B cell (primary cell): ENCODE measurements at regions not wholly inside any gene's neighbourhood (a gene's known extent, or its start where the extent isn't known, plus 50 kb on each side); places are given as distances from the start of the nearest gene placed in this dataset.
A peak's percentile ranks its signal among the peaks of the same experiment; 100 is the strongest.

Experiments used
- ATAC-seq: fragments of 200-7000 bp; cut with Tn5 transposase; one replicate; pipeline ENCODE4 v1.10.0; 2021; ENCODE audit warnings: low read depth, mild to moderate bottlenecking, moderate number of reproducible peaks, moderate library complexity
- CTCF ChIA-PET: fragments of 350-600 bp; sonication (Branson Sonifier 250); formaldehyde crosslinking; loops from one replicate; lab custom pipeline; 2021; ENCODE audit warnings: antibody characterized with exemption, inconsistent platforms; lab: Charles Lee
- POLR2A ChIA-PET: fragments of 350-600 bp; sonication (Branson Sonifier 250); formaldehyde crosslinking; loops from one replicate; lab custom pipeline; 2021; ENCODE audit warnings: antibody characterized with exemption; lab: Charles Lee
- DNase-seq: peaks from one replicate; pipeline ENCODE4 v3.0.0; 2013
- H2AFZ ChIP-seq: 2 replicates; pipeline ENCODE4 v1.6.1; 2012; ENCODE audit warnings: mild to moderate bottlenecking, low read depth, low read length; ENCODE audit not compliant: insufficient read depth, poor library complexity, severe bottlenecking
- H3K27ac ChIP-seq, 2 donors: 1 replicate in 1 of 2; 2 replicates in 1 of 2; pipeline ENCODE4 v1.5.1; 2012 to 2013; ENCODE audit warnings: low read length in 2 of 2, mild to moderate bottlenecking in 2 of 2, moderate library complexity in 1 of 2
- H3K27me3 ChIP-seq, 4 experiments: fragments of 200-600 bp in 1 of 4; sonication (generic) in 1 of 4; replicated peaks in 1 of 4; 1 replicate in 2 of 4; 2 replicates in 2 of 4; pipeline versions ENCODE4 v1.6.1 to v1.7.0; 2013 to 2016; ENCODE audit warnings: low read length in 3 of 4, mild to moderate bottlenecking in 2 of 4, mixed read lengths in 1 of 4, moderate library complexity in 1 of 4; ENCODE audit not compliant: insufficient read depth in 4 of 4, control insufficient read depth in 3 of 4; ENCODE audit errors: control extremely low read depth in 1 of 4
- H3K36me3 ChIP-seq, 2 experiments: replicated peaks in 1 of 2; 1 replicate in 1 of 2; 2 replicates in 1 of 2; pipeline versions ENCODE4 v1.6.1 to v1.7.1; 2013; ENCODE audit warnings: low read length in 1 of 2; ENCODE audit not compliant: insufficient read depth in 2 of 2, control insufficient read depth in 1 of 2; ENCODE audit errors: control extremely low read depth in 1 of 2, extremely low read depth in 1 of 2
- H3K4me1 ChIP-seq, 2 donors: fragments of 200-600 bp in 1 of 2; sonication (generic) in 1 of 2; 1 replicate in 1 of 2; 2 replicates in 1 of 2; pipeline versions ENCODE4 v1.5.1 to v1.6.1; 2013 to 2017; ENCODE audit warnings: low read length in 2 of 2; ENCODE audit not compliant: control insufficient read depth in 2 of 2, insufficient read depth in 2 of 2
- H3K4me2 ChIP-seq: replicated peaks from 2 replicates; pipeline ENCODE3; 2012; ENCODE audit warnings: mild to moderate bottlenecking, low read depth, low read length; ENCODE audit not compliant: poor library complexity, severe bottlenecking
- H3K4me3 ChIP-seq, 5 experiments: fragments of 200-600 bp in 1 of 5; sonication (generic) in 1 of 5; 1 replicate in 3 of 5; 2 replicates in 2 of 5; pipeline versions ENCODE4 v1.5.1 to v1.7.0; 2011 to 2016; ENCODE audit warnings: low read length in 4 of 5, mild to moderate bottlenecking in 4 of 5, low read depth in 2 of 5, control low read depth in 1 of 5, moderate library complexity in 1 of 5; ENCODE audit not compliant: insufficient read depth in 1 of 5; ENCODE audit errors: control extremely low read depth in 1 of 5, extremely low read depth in 1 of 5
- H3K79me2 ChIP-seq: fragments of 200-600 bp; sonication (generic); one replicate; pipeline ENCODE4 v1.6.0; 2016; ENCODE audit warnings: low read length; ENCODE audit not compliant: control insufficient read depth, insufficient read depth
- H3K9ac ChIP-seq: fragments of 200-600 bp; sonication (generic); 2 replicates; pipeline ENCODE4 v1.6.1; 2017; ENCODE audit warnings: mild to moderate bottlenecking, low read length, moderate library complexity
- H3K9me3 ChIP-seq, 3 donors: one replicate each; pipeline versions ENCODE4 v1.6.1 to v1.7.1; 2013; ENCODE audit warnings: low read length in 2 of 3; ENCODE audit not compliant: control insufficient read depth in 2 of 3, insufficient read depth in 1 of 3; ENCODE audit errors: control extremely low read depth in 1 of 3
- H4K20me1 ChIP-seq: 2 replicates; pipeline ENCODE4 v1.6.0; 2012; ENCODE audit warnings: mild to moderate bottlenecking, low read length; ENCODE audit not compliant: insufficient read depth, control insufficient read depth, poor library complexity, severe bottlenecking
- H3K27ac Mint-ChIP-seq: one replicate; pipeline ENCODE4 v1.8.0; 2021; ENCODE audit warnings: mixed read lengths
- H3K27me3 Mint-ChIP-seq: one replicate; pipeline ENCODE4 v1.8.0; 2021; ENCODE audit warnings: mixed read lengths
- H3K4me1 Mint-ChIP-seq: one replicate; pipeline ENCODE4 v1.8.0; 2021; ENCODE audit warnings: mixed read lengths
- H3K4me3 Mint-ChIP-seq: one replicate; pipeline ENCODE4 v1.8.0; 2021; ENCODE audit warnings: mixed read lengths
- H3K9me3 Mint-ChIP-seq: one replicate; pipeline ENCODE4 v1.8.0; 2022; ENCODE audit warnings: mixed read lengths; ENCODE audit not compliant: insufficient read depth
- EZH2 ChIP-seq: IDR thresholded peaks from 2 replicates; pipeline ENCODE4 v1.6.1; 2012; ENCODE audit warnings: borderline replicate concordance, low read depth, mild to moderate bottlenecking, moderate library complexity, low read length; ENCODE audit not compliant: insufficient read depth, poor library complexity, severe bottlenecking
- WGBS: methylation state at CpG from one replicate; pipeline ENCODE4 v1.1.5; 2013; ENCODE audit warnings: missing lambda C conversion rate; ENCODE audit not compliant: insufficient coverage; 5-methylcytosine and 5-hydroxymethylcytosine counted together
- intact Hi-C: fragments of 100-400 bp; cut with micrococcal nuclease; formaldehyde crosslinking; loops from one replicate; pipeline ENCODE4 v1.10.0; 2022
- TF ChIP-seq, protein P1 (sequence below): fragments of 200-600 bp; IDR thresholded peaks from one replicate; pipeline ENCODE4 v1.8.0; 2022; ENCODE audit warnings: antibody characterized with exemption, mild to moderate bottlenecking

GRCh38 chr12:46518729-46519128 is 146.2 kb upstream of the SLC38A2 start:
- Mint-ChIP-seq H3K4me1 (peaks cover 14% of the 10 kb centered on the region), H3K27me3 (no peaks in the 10 kb centered on the region), H3K27ac (no peak overlapping the region), H3K4me3 (no peak overlapping the region), H3K9me3 (no peaks in the 10 kb centered on the region)
- Histone ChIP-seq H3K79me2 (peaks cover 26% of the 10 kb centered on the region), H4K20me1 (no peaks in the 10 kb centered on the region), H3K27me3 (no peaks in the 10 kb centered on the region), H3K4me2 (no peak overlapping the region), H3K9ac (no peak overlapping the region), H3K4me3 (no peak overlapping the region), H2AFZ (no peak overlapping the region), H3K36me3 (no peaks in the 10 kb centered on the region), H3K9me3 (no peaks in the 10 kb centered on the region), H3K4me1 (peaks cover 15 to 16% of the 10 kb centered on the region in 2 donors), H3K27ac (no peak overlapping the region)
- ChIA-PET POLR2A (no interaction called here), CTCF (no interaction called here)
- intact Hi-C loops: no loop called here
- no peak for DNase-seq
- ATAC-seq: no peak
- 100% methylated on average over 1 of the region's 3 CpGs for WGBS
- no peak for TF ChIP-seq EZH2
- TF ChIP-seq, protein P1, sequence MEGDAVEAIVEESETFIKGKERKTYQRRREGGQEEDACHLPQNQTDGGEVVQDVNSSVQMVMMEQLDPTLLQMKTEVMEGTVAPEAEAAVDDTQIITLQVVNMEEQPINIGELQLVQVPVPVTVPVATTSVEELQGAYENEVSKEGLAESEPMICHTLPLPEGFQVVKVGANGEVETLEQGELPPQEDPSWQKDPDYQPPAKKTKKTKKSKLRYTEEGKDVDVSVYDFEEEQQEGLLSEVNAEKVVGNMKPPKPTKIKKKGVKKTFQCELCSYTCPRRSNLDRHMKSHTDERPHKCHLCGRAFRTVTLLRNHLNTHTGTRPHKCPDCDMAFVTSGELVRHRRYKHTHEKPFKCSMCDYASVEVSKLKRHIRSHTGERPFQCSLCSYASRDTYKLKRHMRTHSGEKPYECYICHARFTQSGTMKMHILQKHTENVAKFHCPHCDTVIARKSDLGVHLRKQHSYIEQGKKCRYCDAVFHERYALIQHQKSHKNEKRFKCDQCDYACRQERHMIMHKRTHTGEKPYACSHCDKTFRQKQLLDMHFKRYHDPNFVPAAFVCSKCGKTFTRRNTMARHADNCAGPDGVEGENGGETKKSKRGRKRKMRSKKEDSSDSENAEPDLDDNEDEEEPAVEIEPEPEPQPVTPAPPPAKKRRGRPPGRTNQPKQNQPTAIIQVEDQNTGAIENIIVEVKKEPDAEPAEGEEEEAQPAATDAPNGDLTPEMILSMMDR: no peak

DNA sequence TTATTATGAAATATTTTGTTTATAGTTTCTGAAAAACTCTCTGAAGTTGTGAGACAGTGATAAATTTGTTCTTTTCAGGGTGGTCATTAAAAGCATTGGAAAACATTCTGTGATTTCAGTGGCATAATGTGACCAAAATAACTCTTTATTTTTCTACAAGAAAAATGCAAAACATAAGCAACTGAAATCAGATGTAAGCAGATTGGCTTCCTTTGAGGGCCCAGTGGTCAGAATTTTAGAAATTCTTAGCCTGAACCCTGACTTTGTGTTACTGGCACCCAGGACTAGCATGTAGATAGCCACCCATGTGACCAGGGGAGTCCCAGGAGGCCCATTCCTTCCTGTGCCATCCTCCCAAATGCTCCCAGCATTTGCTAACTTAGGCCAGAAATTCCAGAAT is 145.6 kb upstream of the SLC38A2 start:
- Histone ChIP-seq H3K4me2 (no peak overlapping the region), H2AFZ (no peak overlapping the region), H3K9ac (no peak overlapping the region), H3K9me3 (no peaks in the 10 kb centered on the region), H4K20me1 (no peaks in the 10 kb centered on the region), H3K36me3 (no peaks in the 10 kb centered on the region), H3K27me3 (no peaks in the 10 kb centered on the region), H3K27ac (peak overlapping the region in 1 of 2 donors; percentile 66), H3K4me1 (peaks cover 15 to 16% of the 10 kb centered on the region in 2 donors), H3K4me3 (no peak overlapping the region), H3K79me2 (peaks cover 26% of the 10 kb centered on the region)
- ChIA-PET CTCF (no interaction called here), POLR2A (no interaction called here)
- Mint-ChIP-seq H3K4me3 (no peak overlapping the region), H3K9me3 (no peaks in the 10 kb centered on the region), H3K27ac (peak overlapping the region; percentile 89), H3K4me1 (peaks cover 14% of the 10 kb centered on the region), H3K27me3 (no peaks in the 10 kb centered on the region)
- ATAC-seq: no peak
- intact Hi-C loops: no loop called here
- no peak for DNase-seq
- TF ChIP-seq, protein P1: no peak
- TF ChIP-seq EZH2: no peak
